H9 (cell line): ENCODE measurements at regions not wholly inside any gene's neighbourhood (a gene's known extent, or its start where the extent isn't known, plus 50 kb on each side); places are given as distances from the start of the nearest gene placed in this dataset.

Experiments used
- DNase-seq: peaks from one replicate; pipeline ENCODE4 v3.0.0-alpha.2; 2017
- H2AFZ ChIP-seq: one replicate; pipeline ENCODE4 v1.6.1; 2013; ENCODE audit warnings: mild to moderate bottlenecking, low read length, control low read depth, moderate library complexity
- H2AK5ac ChIP-seq: 2 replicates; pipeline ENCODE4 v1.6.1; 2013; ENCODE audit warnings: low read length, control low read depth, mixed read lengths; ENCODE audit not compliant: insufficient read length
- H2BK120ac ChIP-seq: one replicate; pipeline ENCODE4 v1.6.1; 2013; ENCODE audit warnings: low read depth, mild to moderate bottlenecking, low read length, control low read depth, inconsistent platforms; ENCODE audit not compliant: poor library complexity, severe bottlenecking
- H2BK12ac ChIP-seq: 2 replicates; pipeline ENCODE4 v1.6.1; 2013; ENCODE audit warnings: low read length, control low read depth, mixed read lengths, low read depth; ENCODE audit not compliant: insufficient read length
- H2BK15ac ChIP-seq: 2 replicates; pipeline ENCODE4 v1.6.1; 2013; ENCODE audit warnings: low read depth, low read length, control low read depth
- H2BK20ac ChIP-seq: one replicate; pipeline ENCODE4 v1.6.1; 2013; ENCODE audit warnings: low read depth, mild to moderate bottlenecking, low read length, control low read depth, inconsistent platforms; ENCODE audit not compliant: poor library complexity, severe bottlenecking
- H2BK5ac ChIP-seq: 2 replicates; pipeline ENCODE4 v1.6.1; 2013; ENCODE audit warnings: low read length, control low read depth, mixed read lengths; ENCODE audit not compliant: insufficient read length
- H3K14ac ChIP-seq: 2 replicates; pipeline ENCODE4 v1.6.1; 2013; ENCODE audit warnings: low read length, control low read depth; ENCODE audit not compliant: insufficient read depth
- H3K18ac ChIP-seq: 2 replicates; pipeline ENCODE4 v1.6.1; 2013; ENCODE audit warnings: low read depth, mild to moderate bottlenecking, mixed read lengths, low read length, control low read depth; ENCODE audit not compliant: insufficient read length
- H3K23ac ChIP-seq: 2 replicates; pipeline ENCODE4 v1.6.1; 2013; ENCODE audit warnings: low read length, control low read depth, mixed read lengths, low read depth; ENCODE audit not compliant: insufficient read length
- H3K23me2 ChIP-seq: 2 replicates; pipeline ENCODE4 v1.6.1; 2013; ENCODE audit warnings: low read depth, mild to moderate bottlenecking, mixed read lengths, low read length, control low read depth; ENCODE audit not compliant: insufficient read length, poor library complexity, severe bottlenecking
- H3K27ac ChIP-seq: 2 replicates; pipeline ENCODE4 v1.5.1; 2013; ENCODE audit warnings: low read length, control low read depth, mixed read lengths, low read depth; ENCODE audit not compliant: insufficient read length
- H3K27me3 ChIP-seq: 2 replicates; pipeline ENCODE4 v1.6.1; 2013; ENCODE audit warnings: low read length, control low read depth, inconsistent platforms; ENCODE audit not compliant: insufficient read depth
- H3K4ac ChIP-seq: 2 replicates; pipeline ENCODE4 v1.6.1; 2013; ENCODE audit warnings: low read depth, mild to moderate bottlenecking, control low read depth, inconsistent platforms, low read length, moderate library complexity
- H3K4me1 ChIP-seq: 2 replicates; pipeline ENCODE4 v1.6.1; 2013; ENCODE audit warnings: low read length, control low read depth, inconsistent platforms; ENCODE audit not compliant: insufficient read depth
- H3K4me2 ChIP-seq: 2 replicates; pipeline ENCODE4 v1.6.1; 2013; ENCODE audit warnings: low read length, control low read depth, mixed read lengths; ENCODE audit not compliant: insufficient read length, insufficient read depth
- H3K56ac ChIP-seq: 2 replicates; pipeline ENCODE4 v1.6.1; 2013; ENCODE audit warnings: low read depth, mild to moderate bottlenecking, mixed read lengths, low read length, control low read depth; ENCODE audit not compliant: insufficient read length
- H3K79me1 ChIP-seq: 2 replicates; pipeline ENCODE4 v1.6.1; 2013; ENCODE audit warnings: low read depth, mild to moderate bottlenecking, moderate library complexity, low read length, control low read depth, inconsistent platforms; ENCODE audit not compliant: insufficient read depth, poor library complexity, severe bottlenecking
- H3K79me2 ChIP-seq: 2 replicates; pipeline ENCODE4 v1.6.1; 2013; ENCODE audit warnings: low read length, control low read depth, inconsistent platforms; ENCODE audit not compliant: insufficient read depth
- H3K9ac ChIP-seq: 2 replicates; pipeline ENCODE4 v1.6.1; 2013; ENCODE audit warnings: low read length, control low read depth, mixed read lengths; ENCODE audit not compliant: insufficient read length; ENCODE audit errors: extremely low read depth
- H3K9me3 ChIP-seq: one replicate; pipeline ENCODE4 v1.6.1; 2013; ENCODE audit warnings: low read depth, low read length, inconsistent platforms; ENCODE audit not compliant: control insufficient read depth
- H3T11ph ChIP-seq: one replicate; pipeline ENCODE4 v1.6.1; 2013; ENCODE audit warnings: mild to moderate bottlenecking, low read length, control low read depth, inconsistent platforms
- H4K20me1 ChIP-seq: one replicate; pipeline ENCODE4 v1.6.1; 2013; ENCODE audit not compliant: control insufficient read depth, insufficient read length, insufficient read depth
- H4K5ac ChIP-seq: 2 replicates; pipeline ENCODE4 v1.6.1; 2013; ENCODE audit warnings: low read depth, mild to moderate bottlenecking, mixed read lengths, low read length, control low read depth; ENCODE audit not compliant: insufficient read length
- H4K8ac ChIP-seq: replicated peaks from 2 replicates; pipeline ENCODE4 v1.6.1; 2013; ENCODE audit warnings: low read length, control low read depth, mixed read lengths, low read depth; ENCODE audit not compliant: insufficient read length
- H4K91ac ChIP-seq: 2 replicates; pipeline ENCODE4 v1.6.1; 2013; ENCODE audit warnings: low read depth, mild to moderate bottlenecking, moderate library complexity, mixed read lengths, low read length, control low read depth; ENCODE audit not compliant: insufficient read length
- H3K27ac Mint-ChIP-seq, 3 experiments: 2 replicates in 2 of 3; 3 replicates in 1 of 3; pipeline ENCODE4 v1.8.0; 2020 to 2021; ENCODE audit warnings: mixed read lengths in 3 of 3, mild to moderate bottlenecking in 1 of 3, moderate library complexity in 1 of 3
- H3K27me3 Mint-ChIP-seq: 2 replicates; pipeline ENCODE4 v1.8.0; 2021; ENCODE audit warnings: low read depth, mild to moderate bottlenecking, moderate library complexity, mixed read lengths
- H3K36me3 Mint-ChIP-seq, 3 experiments: 2 replicates in 2 of 3; 3 replicates in 1 of 3; pipeline ENCODE4 v1.8.0; 2020 to 2021; ENCODE audit warnings: low read depth in 3 of 3, mixed read lengths in 3 of 3; ENCODE audit not compliant: insufficient read depth in 1 of 3
- H3K4me1 Mint-ChIP-seq, 2 experiments: 2 replicates each; pipeline ENCODE4 v1.8.0; 2020; ENCODE audit warnings: mixed read lengths in 2 of 2
- H3K4me3 Mint-ChIP-seq, 2 experiments: 2 replicates in 1 of 2; 3 replicates in 1 of 2; pipeline ENCODE4 v1.8.0; 2020 to 2021; ENCODE audit warnings: mild to moderate bottlenecking in 2 of 2, mixed read lengths in 2 of 2, moderate library complexity in 1 of 2
- H3K9me3 Mint-ChIP-seq, 2 experiments: 2 replicates in 1 of 2; 3 replicates in 1 of 2; pipeline ENCODE4 v1.8.0; 2020; ENCODE audit warnings: mild to moderate bottlenecking in 2 of 2, mixed read lengths in 2 of 2, moderate library complexity in 1 of 2
- WGBS: extraction: QIAGEN DNeasy Blood & Tissue Kit; methylation state at CpG from one replicate; pipeline ENCODE4 v1.1.7; 2013; ENCODE audit warnings: missing lambda C conversion rate, low lambda C conversion rate, mixed read lengths; ENCODE audit not compliant: insufficient read length; ENCODE audit errors: extremely low coverage; 5-methylcytosine and 5-hydroxymethylcytosine counted together
- TF ChIP-seq, protein P1 (sequence below): fragments of 200-600 bp; sonication (generic); conservative IDR thresholded peaks from 3 replicates; pipeline ENCODE4 v1.8.0; 2021; ENCODE audit warnings: antibody characterized with exemption, mild to moderate bottlenecking

GRCh38 chr4:130131536-130131935 is 1035.6 kb downstream of the C4orf33 start:
- H3K18ac ChIP-seq, result no peak overlapping the region
- H3K27me3 Mint-ChIP-seq, result no peaks in the 10 kb centered on the region; the same call in 1 of the 2 replicates
- no peak overlapping the region for H2BK12ac ChIP-seq
- H4K20me1 ChIP-seq, result no peaks in the 10 kb centered on the region
- no peaks in the 10 kb centered on the region for H3K4me1 ChIP-seq
- no peak overlapping the region for H3T11ph ChIP-seq
- no peak overlapping the region for H2BK15ac ChIP-seq
- H3K9me3 ChIP-seq, result no peaks in the 10 kb centered on the region
- H3K4me3 Mint-ChIP-seq, result no peak overlapping the region
- no peak overlapping the region for H2AK5ac ChIP-seq
- peaks cover 0 to 5% of the 10 kb centered on the region in 2 experiments; a peak in 2 of 4 replicates for H3K4me1 Mint-ChIP-seq
- H3K23me2 ChIP-seq, result no peaks in the 10 kb centered on the region
- H3K27me3 ChIP-seq, result no peaks in the 10 kb centered on the region
- no peaks in the 10 kb centered on the region for H3K79me2 ChIP-seq
- no peak overlapping the region for H3K56ac ChIP-seq
- no peak overlapping the region for H3K9ac ChIP-seq
- TF ChIP-seq, protein P1, sequence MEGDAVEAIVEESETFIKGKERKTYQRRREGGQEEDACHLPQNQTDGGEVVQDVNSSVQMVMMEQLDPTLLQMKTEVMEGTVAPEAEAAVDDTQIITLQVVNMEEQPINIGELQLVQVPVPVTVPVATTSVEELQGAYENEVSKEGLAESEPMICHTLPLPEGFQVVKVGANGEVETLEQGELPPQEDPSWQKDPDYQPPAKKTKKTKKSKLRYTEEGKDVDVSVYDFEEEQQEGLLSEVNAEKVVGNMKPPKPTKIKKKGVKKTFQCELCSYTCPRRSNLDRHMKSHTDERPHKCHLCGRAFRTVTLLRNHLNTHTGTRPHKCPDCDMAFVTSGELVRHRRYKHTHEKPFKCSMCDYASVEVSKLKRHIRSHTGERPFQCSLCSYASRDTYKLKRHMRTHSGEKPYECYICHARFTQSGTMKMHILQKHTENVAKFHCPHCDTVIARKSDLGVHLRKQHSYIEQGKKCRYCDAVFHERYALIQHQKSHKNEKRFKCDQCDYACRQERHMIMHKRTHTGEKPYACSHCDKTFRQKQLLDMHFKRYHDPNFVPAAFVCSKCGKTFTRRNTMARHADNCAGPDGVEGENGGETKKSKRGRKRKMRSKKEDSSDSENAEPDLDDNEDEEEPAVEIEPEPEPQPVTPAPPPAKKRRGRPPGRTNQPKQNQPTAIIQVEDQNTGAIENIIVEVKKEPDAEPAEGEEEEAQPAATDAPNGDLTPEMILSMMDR, result no peak
- no peak overlapping the region for H4K5ac ChIP-seq
- WGBS, result no CpG with 5 or more reads among the region's 3 CpGs
- no peak overlapping the region for H2AFZ ChIP-seq
- no peak overlapping the region for H4K91ac ChIP-seq
- no peak overlapping the region for H3K14ac ChIP-seq
- H3K27ac Mint-ChIP-seq, result no peak overlapping the region; a peak in 1 of 7 replicates
- H3K36me3 Mint-ChIP-seq, result peaks cover 15 to 58% (median 50%) of the 10 kb centered on the region in 3 experiments
- peaks cover 29 to 61% of the 10 kb centered on the region in 2 experiments; a peak in 4 of 5 replicates for H3K9me3 Mint-ChIP-seq
- DNase-seq, result no peak
- no peak overlapping the region for H3K4me2 ChIP-seq
- no peak overlapping the region for H2BK20ac ChIP-seq
- H2BK120ac ChIP-seq, result no peak overlapping the region
- no peak overlapping the region for H3K23ac ChIP-seq
- H4K8ac ChIP-seq, result no peak overlapping the region
- no peaks in the 10 kb centered on the region for H3K79me1 ChIP-seq
- no peak overlapping the region for H3K27ac ChIP-seq
- no peak overlapping the region for H2BK5ac ChIP-seq
- no peak overlapping the region for H3K4ac ChIP-seq
